Smooth muscle cell (in vitro differentiated cells): ENCODE measurements at regions not wholly inside any gene's neighbourhood (a gene's known extent, or its start where the extent isn't known, plus 50 kb on each side); places are given as distances from the start of the nearest gene placed in this dataset.

Experiments
- DNase-seq: peaks from one replicate; lab custom pipeline; 2025; ENCODE audit not compliant: unreplicated experiment; lab: John Stamatoyannopoulos, UW
- H2AFZ ChIP-seq: fragments of 200-600 bp; sonication (generic); 2 replicates; pipeline ENCODE4 v1.6.0; 2016; ENCODE audit warnings: antibody characterized with exemption, low read depth, mild to moderate bottlenecking
- H3F3A ChIP-seq: fragments of 200-600 bp; sonication (generic); 2 replicates; pipeline ENCODE4 v1.6.0; 2017; ENCODE audit warnings: antibody characterized with exemption, low read depth
- H3K27ac ChIP-seq: fragments of 200-600 bp; sonication (generic); 2 replicates; pipeline ENCODE4 v1.5.1; 2016; ENCODE audit warnings: low read depth, mild to moderate bottlenecking
- H3K27me3 ChIP-seq: fragments of 200-600 bp; sonication (generic); 2 replicates; pipeline ENCODE4 v1.6.1; 2016; ENCODE audit warnings: low read depth, mild to moderate bottlenecking
- H3K36me3 ChIP-seq: fragments of 200-600 bp; sonication (generic); 2 replicates; pipeline ENCODE4 v1.5.1; 2016; ENCODE audit warnings: low read depth
- H3K4me1 ChIP-seq: fragments of 200-600 bp; sonication (generic); 2 replicates; pipeline ENCODE4 v1.5.1; 2016; ENCODE audit warnings: low read depth
- H3K4me2 ChIP-seq: fragments of 200-600 bp; sonication (generic); 2 replicates; pipeline ENCODE4 v1.6.0; 2016; ENCODE audit warnings: mild to moderate bottlenecking
- H3K4me3 ChIP-seq: fragments of 200-600 bp; sonication (generic); 2 replicates; pipeline ENCODE4 v1.5.1; 2016; ENCODE audit warnings: mild to moderate bottlenecking
- H3K79me2 ChIP-seq: fragments of 200-600 bp; sonication (generic); 2 replicates; pipeline ENCODE4 v1.6.0; 2016; ENCODE audit warnings: low read depth, mild to moderate bottlenecking
- H3K9ac ChIP-seq: fragments of 200-600 bp; sonication (generic); 2 replicates; pipeline ENCODE4 v1.6.0; 2016; ENCODE audit warnings: low read depth
- H3K9me3 ChIP-seq: fragments of 200-600 bp; sonication (generic); replicated peaks from 2 replicates; pipeline ENCODE4 v1.5.1; 2016; ENCODE audit warnings: low read depth
- H4K20me1 ChIP-seq: fragments of 200-600 bp; sonication (generic); 2 replicates; pipeline ENCODE4 v1.6.0; 2016; ENCODE audit warnings: low read depth
- WGBS: methylation state at CpG from one replicate; pipeline ENCODE4 v1.1.7; 2016; ENCODE audit warnings: low lambda C conversion rate; 5-methylcytosine and 5-hydroxymethylcytosine counted together
- TF ChIP-seq, protein P1 (sequence below): fragments of 200-600 bp; sonication (generic); IDR thresholded peaks from 2 replicates; pipeline ENCODE4 v1.5.1; 2017; ENCODE audit warnings: borderline replicate concordance, mild to moderate bottlenecking, antibody characterized with exemption; ENCODE audit not compliant: insufficient read depth, poor library complexity, severe bottlenecking

DNA sequence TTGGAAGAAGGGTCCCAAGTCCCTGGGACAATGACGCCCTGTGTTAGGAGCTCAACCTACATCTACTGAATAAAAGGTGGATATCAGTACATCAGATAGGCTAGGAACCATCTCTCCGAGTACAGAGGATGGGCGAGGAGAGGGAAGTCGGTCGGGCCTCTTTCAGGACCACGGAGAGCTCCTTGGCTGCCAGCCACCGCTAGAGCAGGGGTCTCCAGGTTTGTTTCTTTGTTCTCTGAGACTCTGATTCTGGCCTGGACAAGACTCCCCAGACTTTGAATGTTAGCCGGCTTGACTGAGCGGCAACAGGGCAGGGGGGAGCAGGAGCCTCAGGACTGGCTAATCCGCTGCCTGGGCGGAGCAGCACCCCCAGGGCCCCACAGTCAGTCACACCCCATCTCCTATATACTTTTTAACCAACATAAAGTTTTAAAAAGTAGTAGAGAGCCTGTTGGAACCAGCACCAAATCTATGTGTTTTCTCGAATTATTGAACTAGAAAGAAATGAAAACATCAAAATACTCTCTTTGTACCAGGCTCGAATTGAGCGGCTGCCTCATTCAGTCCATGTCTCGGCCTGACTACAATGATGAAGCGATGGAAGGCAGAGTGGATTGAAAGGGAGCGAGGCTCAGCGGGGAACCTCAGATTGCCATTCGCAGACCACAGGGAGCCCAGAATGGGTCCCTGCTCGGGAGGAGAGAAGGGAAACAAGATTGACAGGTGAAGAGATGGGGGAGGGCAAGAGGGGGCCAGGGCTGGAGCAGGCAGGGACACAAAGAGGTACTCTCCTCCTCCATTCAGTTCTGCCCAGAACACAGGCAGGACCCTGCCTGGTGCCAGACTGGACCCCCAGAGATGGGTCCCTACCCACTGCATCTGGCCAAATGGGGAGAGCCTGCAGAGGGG, 131.6 kb downstream of the TPRA1 start:
- Histone ChIP-seq H3K36me3 (no peaks in the 10 kb centered on the region), H2AFZ (no peak overlapping the region), H3K4me1 (peaks cover 15% of the 10 kb centered on the region), H3K4me2 (no peak overlapping the region), H3K4me3 (no peak overlapping the region), H3F3A (peaks cover 6% of the 10 kb centered on the region), H3K79me2 (no peaks in the 10 kb centered on the region), H3K27me3 (peaks cover 7% of the 10 kb centered on the region), H3K9ac (no peak overlapping the region), H4K20me1 (no peaks in the 10 kb centered on the region), H3K27ac (no peak overlapping the region), H3K9me3 (no peaks in the 10 kb centered on the region)
- 39% methylated on average over 20 of the region's 20 CpGs for WGBS
- peak; percentile 14 for DNase-seq
- TF ChIP-seq, protein P1, sequence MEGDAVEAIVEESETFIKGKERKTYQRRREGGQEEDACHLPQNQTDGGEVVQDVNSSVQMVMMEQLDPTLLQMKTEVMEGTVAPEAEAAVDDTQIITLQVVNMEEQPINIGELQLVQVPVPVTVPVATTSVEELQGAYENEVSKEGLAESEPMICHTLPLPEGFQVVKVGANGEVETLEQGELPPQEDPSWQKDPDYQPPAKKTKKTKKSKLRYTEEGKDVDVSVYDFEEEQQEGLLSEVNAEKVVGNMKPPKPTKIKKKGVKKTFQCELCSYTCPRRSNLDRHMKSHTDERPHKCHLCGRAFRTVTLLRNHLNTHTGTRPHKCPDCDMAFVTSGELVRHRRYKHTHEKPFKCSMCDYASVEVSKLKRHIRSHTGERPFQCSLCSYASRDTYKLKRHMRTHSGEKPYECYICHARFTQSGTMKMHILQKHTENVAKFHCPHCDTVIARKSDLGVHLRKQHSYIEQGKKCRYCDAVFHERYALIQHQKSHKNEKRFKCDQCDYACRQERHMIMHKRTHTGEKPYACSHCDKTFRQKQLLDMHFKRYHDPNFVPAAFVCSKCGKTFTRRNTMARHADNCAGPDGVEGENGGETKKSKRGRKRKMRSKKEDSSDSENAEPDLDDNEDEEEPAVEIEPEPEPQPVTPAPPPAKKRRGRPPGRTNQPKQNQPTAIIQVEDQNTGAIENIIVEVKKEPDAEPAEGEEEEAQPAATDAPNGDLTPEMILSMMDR = no peak

DNA sequence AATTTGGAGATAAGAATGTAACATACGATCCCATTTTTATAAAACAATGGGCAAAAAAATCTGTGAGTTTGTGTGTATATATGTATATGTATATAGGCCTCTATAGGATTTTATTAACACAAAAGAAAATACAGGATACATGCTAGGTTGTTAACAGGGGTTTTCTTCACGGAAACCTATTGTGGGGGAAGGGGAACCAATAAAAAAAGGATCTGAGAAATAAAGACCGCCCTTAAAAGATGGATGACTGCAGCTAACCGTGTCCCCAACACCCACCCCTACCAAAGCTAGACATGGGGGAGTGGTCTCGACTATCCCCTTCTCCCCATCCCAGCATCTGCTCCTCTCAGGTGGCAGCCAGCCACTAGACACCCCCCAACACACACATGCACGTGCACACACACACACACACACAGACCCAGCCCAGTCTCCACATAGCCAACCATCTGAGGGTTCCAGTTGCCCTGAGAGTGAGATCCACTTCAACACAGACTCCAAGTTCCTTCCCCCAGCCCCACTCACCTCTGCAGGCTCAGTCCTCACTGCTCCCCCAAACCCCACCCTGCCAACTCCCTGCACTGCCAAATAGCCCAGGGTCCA, 132.9 kb downstream of the TPRA1 start:
- peak overlapping the region; percentile 94 for H3K4me2 ChIP-seq
- no peaks in the 10 kb centered on the region for H3K9me3 ChIP-seq
- H3K4me1 ChIP-seq = peaks cover 15% of the 10 kb centered on the region
- H4K20me1 ChIP-seq = no peaks in the 10 kb centered on the region
- H3K4me3 ChIP-seq = no peak overlapping the region
- peaks cover 20% of the 10 kb centered on the region for H3K27me3 ChIP-seq
- H3F3A ChIP-seq = peaks cover 6% of the 10 kb centered on the region
- no peak for DNase-seq
- no peak overlapping the region for H2AFZ ChIP-seq
- TF ChIP-seq, protein P1 = no peak
- H3K27ac ChIP-seq = peak overlapping the region; percentile 66
- no peak overlapping the region for H3K9ac ChIP-seq
- WGBS = 72% methylated on average over 5 of the region's 6 CpGs
- no peaks in the 10 kb centered on the region for H3K79me2 ChIP-seq
- H3K36me3 ChIP-seq = no peaks in the 10 kb centered on the region

DNA sequence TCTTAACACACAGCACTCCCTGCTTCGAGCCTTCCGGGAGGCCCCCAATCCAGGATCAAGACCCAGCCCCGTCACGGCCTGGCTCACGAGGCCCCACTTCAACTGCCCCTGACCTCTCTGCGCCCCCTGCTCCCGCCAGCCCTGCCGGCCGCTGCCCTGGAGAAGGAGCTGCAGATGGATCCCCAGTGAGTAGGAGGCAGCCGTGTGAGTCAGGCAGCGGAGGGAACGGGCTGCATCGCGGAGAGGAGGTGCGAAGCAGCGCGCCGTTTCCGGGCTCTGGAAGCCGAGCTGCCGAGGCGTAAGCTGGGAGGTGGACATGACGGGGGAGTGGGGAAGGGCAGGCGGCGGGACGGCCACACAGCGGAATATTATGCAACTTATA, 133.4 kb downstream of the TPRA1 start:
- H3K9ac ChIP-seq = no peak overlapping the region
- 2% methylated on average over 27 of the region's 27 CpGs for WGBS
- peaks cover 25% of the 10 kb centered on the region for H3K27me3 ChIP-seq
- no peaks in the 10 kb centered on the region for H3K9me3 ChIP-seq
- no peaks in the 10 kb centered on the region for H4K20me1 ChIP-seq
- no peak overlapping the region for H2AFZ ChIP-seq
- peaks cover 6% of the 10 kb centered on the region for H3F3A ChIP-seq
- no peaks in the 10 kb centered on the region for H3K79me2 ChIP-seq
- DNase-seq = peak; percentile 61
- H3K4me3 ChIP-seq = peak overlapping the region; percentile 49
- H3K4me1 ChIP-seq = peaks cover 15% of the 10 kb centered on the region
- peak overlapping the region; percentile 94 for H3K4me2 ChIP-seq
- TF ChIP-seq, protein P1 = no peak
- H3K27ac ChIP-seq = peak overlapping the region; percentile 66
- H3K36me3 ChIP-seq = no peaks in the 10 kb centered on the region
